Neural progenitor cell (in vitro differentiated cells): ENCODE measurements at regions not wholly inside any gene's neighbourhood (a gene's known extent, or its start where the extent isn't known, plus 50 kb on each side); places are given as distances from the start of the nearest gene placed in this dataset.

Experiments
- DNase-seq: peaks from one replicate; pipeline ENCODE4 v3.0.0-alpha.2; 2016; ENCODE audit warnings: low spot score
- H2AFZ ChIP-seq: fragments of 200-600 bp; sonication (generic); replicated peaks from 2 replicates; pipeline ENCODE4 v1.6.1; 2016; ENCODE audit warnings: antibody characterized with exemption
- H3F3A ChIP-seq: fragments of 200-600 bp; sonication (generic); 2 replicates; pipeline ENCODE4 v1.6.1; 2016; ENCODE audit warnings: antibody characterized with exemption, low read depth
- H3K27ac ChIP-seq: fragments of 200-600 bp; sonication (generic); 2 replicates; pipeline ENCODE4 v1.5.1; 2016; ENCODE audit warnings: mild to moderate bottlenecking
- H3K27me3 ChIP-seq: fragments of 200-600 bp; sonication (generic); 2 replicates; pipeline ENCODE4 v1.6.1; 2016; ENCODE audit warnings: mild to moderate bottlenecking, moderate library complexity
- H3K36me3 ChIP-seq: fragments of 200-600 bp; sonication (generic); 2 replicates; pipeline ENCODE4 v1.5.1; 2016
- H3K4me1 ChIP-seq: fragments of 200-600 bp; sonication (generic); 2 replicates; pipeline ENCODE4 v1.6.1; 2016; ENCODE audit warnings: mixed run types
- H3K4me2 ChIP-seq: fragments of 200-600 bp; sonication (generic); 2 replicates; pipeline ENCODE4 v1.6.1; 2016
- H3K4me3 ChIP-seq: fragments of 200-600 bp; sonication (generic); 2 replicates; pipeline ENCODE4 v1.5.1; 2016
- H3K79me2 ChIP-seq: fragments of 200-600 bp; sonication (generic); 2 replicates; pipeline ENCODE4 v1.6.1; 2016; ENCODE audit warnings: low read depth
- H3K9ac ChIP-seq: fragments of 200-600 bp; sonication (generic); 2 replicates; pipeline ENCODE4 v1.6.1; 2016
- H3K9me3 ChIP-seq: fragments of 200-600 bp; sonication (generic); 2 replicates; pipeline ENCODE4 v1.5.1; 2016; ENCODE audit warnings: low read depth
- H4K20me1 ChIP-seq: fragments of 200-600 bp; sonication (generic); 2 replicates; pipeline ENCODE4 v1.6.1; 2016; ENCODE audit warnings: low read depth
- H3K27ac Mint-ChIP-seq: 3 replicates; pipeline ENCODE4 v1.8.0; 2021; ENCODE audit warnings: mixed read lengths
- H3K27me3 Mint-ChIP-seq: 2 replicates; pipeline ENCODE4 v1.8.0; 2022; ENCODE audit warnings: low read depth, mild to moderate bottlenecking, inconsistent platforms, moderate library complexity, mixed read lengths; ENCODE audit not compliant: insufficient read depth
- H3K36me3 Mint-ChIP-seq: 3 replicates; pipeline ENCODE4 v1.8.0; 2021; ENCODE audit warnings: mixed read lengths
- H3K4me1 Mint-ChIP-seq: 3 replicates; pipeline ENCODE4 v1.8.0; 2021; ENCODE audit warnings: mixed read lengths
- H3K4me3 Mint-ChIP-seq: 3 replicates; pipeline ENCODE4 v1.8.0; 2021; ENCODE audit warnings: mild to moderate bottlenecking, moderate library complexity, mixed read lengths
- H3K9me3 Mint-ChIP-seq: 3 replicates; pipeline ENCODE4 v1.8.0; 2020; ENCODE audit warnings: mixed read lengths
- EZH2 ChIP-seq: fragments of 200-600 bp; sonication (generic); IDR thresholded peaks from 2 replicates; pipeline ENCODE4 v1.6.1; 2017; ENCODE audit warnings: antibody characterized with exemption, mild to moderate bottlenecking, moderate library complexity
- EZH2phosphoT487 ChIP-seq: fragments of 200-600 bp; sonication (generic); IDR thresholded peaks from 2 replicates; pipeline ENCODE4 v1.6.1; 2017; ENCODE audit warnings: antibody characterized with exemption
- TF ChIP-seq, protein P1 (sequence below): fragments of 200-600 bp; sonication (generic); IDR thresholded peaks from 2 replicates; pipeline ENCODE4 v1.5.1; 2017; ENCODE audit warnings: antibody characterized with exemption, mild to moderate bottlenecking

DNA sequence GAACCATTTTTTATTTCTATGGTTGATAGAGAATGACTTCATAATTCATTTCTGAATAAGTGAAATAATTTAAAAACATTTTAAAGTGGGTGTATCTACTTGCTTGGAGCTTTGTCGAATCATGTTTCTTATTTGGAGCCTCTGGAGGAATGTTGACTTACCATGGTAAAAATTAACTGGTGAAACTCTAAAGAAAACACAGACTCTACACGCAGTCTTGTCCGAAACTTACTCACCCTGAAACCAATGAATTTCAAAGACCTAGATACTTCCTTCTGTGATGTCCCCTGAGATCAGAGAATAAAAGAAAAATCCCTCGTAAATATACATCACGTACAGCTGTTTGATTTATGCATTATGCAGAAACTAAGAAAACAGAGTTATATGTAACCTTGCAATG is 665.2 kb upstream of the NRXN1 start:
- no peaks in the 10 kb centered on the region for H3K27me3 Mint-ChIP-seq
- H3K79me2 ChIP-seq = no peaks in the 10 kb centered on the region
- no peaks in the 10 kb centered on the region for H4K20me1 ChIP-seq
- no peaks in the 10 kb centered on the region for H3K36me3 Mint-ChIP-seq
- no peak overlapping the region for H3K4me2 ChIP-seq
- DNase-seq = no peak
- H2AFZ ChIP-seq = no peak overlapping the region
- H3K36me3 ChIP-seq = no peaks in the 10 kb centered on the region
- H3K4me3 ChIP-seq = no peak overlapping the region
- H3K27ac Mint-ChIP-seq = no peak overlapping the region
- no peaks in the 10 kb centered on the region for H3K9me3 ChIP-seq
- no peaks in the 10 kb centered on the region for H3K9me3 Mint-ChIP-seq
- no peaks in the 10 kb centered on the region for H3K4me1 Mint-ChIP-seq
- no peak overlapping the region for H3K4me3 Mint-ChIP-seq
- no peak for TF ChIP-seq EZH2phosphoT487
- TF ChIP-seq EZH2 = no peak
- H3K27me3 ChIP-seq = no peaks in the 10 kb centered on the region
- H3F3A ChIP-seq = no peaks in the 10 kb centered on the region
- no peak overlapping the region for H3K27ac ChIP-seq
- H3K9ac ChIP-seq = no peak overlapping the region
- H3K4me1 ChIP-seq = no peaks in the 10 kb centered on the region

DNA sequence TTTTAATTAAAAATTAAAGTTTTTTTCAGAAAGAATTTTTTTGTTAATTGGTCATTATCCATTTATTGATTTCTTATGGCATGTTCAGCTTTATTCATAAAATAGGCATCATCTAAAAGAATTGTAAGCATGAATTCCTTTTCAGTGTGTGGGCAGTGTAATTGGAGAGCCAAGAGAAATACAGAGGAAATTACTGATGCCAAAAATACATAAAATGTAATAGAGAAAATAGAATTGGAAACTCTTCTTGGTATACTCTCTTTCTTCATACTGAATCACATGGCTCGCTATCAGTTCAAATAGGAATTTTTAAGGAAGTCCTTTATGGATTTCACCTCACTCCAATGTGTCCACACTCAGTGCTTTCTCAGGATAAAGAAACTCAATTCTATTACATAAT is 663.6 kb upstream of the NRXN1 start:
- no peaks in the 10 kb centered on the region for H3K4me1 ChIP-seq
- no peak overlapping the region for H3K4me3 ChIP-seq
- H3K79me2 ChIP-seq = no peaks in the 10 kb centered on the region
- no peaks in the 10 kb centered on the region for H3K36me3 ChIP-seq
- H4K20me1 ChIP-seq = no peaks in the 10 kb centered on the region
- TF ChIP-seq, protein P1, sequence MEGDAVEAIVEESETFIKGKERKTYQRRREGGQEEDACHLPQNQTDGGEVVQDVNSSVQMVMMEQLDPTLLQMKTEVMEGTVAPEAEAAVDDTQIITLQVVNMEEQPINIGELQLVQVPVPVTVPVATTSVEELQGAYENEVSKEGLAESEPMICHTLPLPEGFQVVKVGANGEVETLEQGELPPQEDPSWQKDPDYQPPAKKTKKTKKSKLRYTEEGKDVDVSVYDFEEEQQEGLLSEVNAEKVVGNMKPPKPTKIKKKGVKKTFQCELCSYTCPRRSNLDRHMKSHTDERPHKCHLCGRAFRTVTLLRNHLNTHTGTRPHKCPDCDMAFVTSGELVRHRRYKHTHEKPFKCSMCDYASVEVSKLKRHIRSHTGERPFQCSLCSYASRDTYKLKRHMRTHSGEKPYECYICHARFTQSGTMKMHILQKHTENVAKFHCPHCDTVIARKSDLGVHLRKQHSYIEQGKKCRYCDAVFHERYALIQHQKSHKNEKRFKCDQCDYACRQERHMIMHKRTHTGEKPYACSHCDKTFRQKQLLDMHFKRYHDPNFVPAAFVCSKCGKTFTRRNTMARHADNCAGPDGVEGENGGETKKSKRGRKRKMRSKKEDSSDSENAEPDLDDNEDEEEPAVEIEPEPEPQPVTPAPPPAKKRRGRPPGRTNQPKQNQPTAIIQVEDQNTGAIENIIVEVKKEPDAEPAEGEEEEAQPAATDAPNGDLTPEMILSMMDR = no peak
- TF ChIP-seq EZH2 (no peak), EZH2phosphoT487 (no peak)
- no peaks in the 10 kb centered on the region for H3K36me3 Mint-ChIP-seq
- no peak overlapping the region for H3K4me2 ChIP-seq
- no peak overlapping the region for H3K4me3 Mint-ChIP-seq
- no peak overlapping the region for H3K9ac ChIP-seq
- H3K27ac Mint-ChIP-seq = no peak overlapping the region
- no peaks in the 10 kb centered on the region for H3K27me3 Mint-ChIP-seq
- DNase-seq = no peak
- H3K4me1 Mint-ChIP-seq = no peaks in the 10 kb centered on the region
- no peaks in the 10 kb centered on the region for H3K9me3 ChIP-seq
- no peak overlapping the region for H3K27ac ChIP-seq
- no peak overlapping the region for H2AFZ ChIP-seq
- H3F3A ChIP-seq = no peaks in the 10 kb centered on the region
- no peaks in the 10 kb centered on the region for H3K9me3 Mint-ChIP-seq
- H3K27me3 ChIP-seq = no peaks in the 10 kb centered on the region

DNA sequence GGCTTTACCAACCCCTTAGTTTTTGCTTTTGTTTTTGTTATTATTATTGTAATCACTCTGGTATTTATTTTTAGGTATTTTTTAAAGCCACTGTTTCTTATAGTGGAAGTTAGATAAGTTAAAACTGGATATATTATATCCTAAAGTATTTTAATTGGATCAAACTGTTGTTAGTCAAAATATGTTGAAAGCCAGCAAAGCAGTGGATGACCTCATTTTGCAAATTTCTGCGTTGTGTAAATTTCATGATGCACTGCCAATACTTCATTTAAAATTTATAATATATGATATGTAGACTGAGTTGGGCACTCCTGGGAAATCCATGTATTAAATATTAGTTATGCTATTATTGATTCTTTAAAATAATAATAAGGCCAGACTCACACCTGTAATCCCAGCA is 661.7 kb upstream of the NRXN1 start:
- Histone ChIP-seq H3K79me2 (no peaks in the 10 kb centered on the region), H2AFZ (no peak overlapping the region), H3K27me3 (no peaks in the 10 kb centered on the region), H3K4me2 (no peak overlapping the region), H3K4me1 (no peaks in the 10 kb centered on the region), H3K36me3 (no peaks in the 10 kb centered on the region), H3K9ac (no peak overlapping the region), H4K20me1 (no peaks in the 10 kb centered on the region), H3K9me3 (no peaks in the 10 kb centered on the region), H3K27ac (no peak overlapping the region), H3K4me3 (no peak overlapping the region), H3F3A (no peaks in the 10 kb centered on the region)
- H3K27ac Mint-ChIP-seq = no peak overlapping the region
- DNase-seq = no peak
- no peaks in the 10 kb centered on the region for H3K4me1 Mint-ChIP-seq
- TF ChIP-seq, protein P1 = no peak
- TF ChIP-seq EZH2 (no peak), EZH2phosphoT487 (no peak)
- no peak overlapping the region for H3K4me3 Mint-ChIP-seq
- no peaks in the 10 kb centered on the region for H3K9me3 Mint-ChIP-seq
- H3K36me3 Mint-ChIP-seq = no peaks in the 10 kb centered on the region
- H3K27me3 Mint-ChIP-seq = no peaks in the 10 kb centered on the region

DNA sequence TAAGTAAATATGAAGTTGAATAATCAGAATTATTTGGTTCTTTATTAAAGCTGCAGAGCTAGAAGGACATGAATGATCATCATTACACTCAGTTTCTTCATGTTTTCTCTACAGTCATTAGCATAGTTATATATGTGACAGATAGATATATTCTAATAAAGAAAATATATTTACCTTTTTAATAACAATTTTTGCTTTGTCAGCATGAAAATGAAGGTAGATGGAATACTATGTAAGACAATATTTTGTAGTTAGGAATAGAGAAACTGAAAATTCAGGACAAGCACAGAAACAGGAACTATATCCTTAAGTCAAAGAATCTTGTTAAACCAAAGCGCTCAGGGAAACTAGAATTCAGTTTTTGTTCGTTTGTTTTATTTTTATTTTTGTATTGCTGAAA is 649.9 kb upstream of the NRXN1 start:
- Histone ChIP-seq H3K9me3 (no peaks in the 10 kb centered on the region), H3K27me3 (no peaks in the 10 kb centered on the region), H3K4me2 (no peak overlapping the region), H3K36me3 (no peaks in the 10 kb centered on the region), H2AFZ (no peak overlapping the region), H3K9ac (no peak overlapping the region), H4K20me1 (no peaks in the 10 kb centered on the region), H3K4me3 (no peak overlapping the region), H3F3A (no peaks in the 10 kb centered on the region), H3K79me2 (no peaks in the 10 kb centered on the region), H3K27ac (no peak overlapping the region), H3K4me1 (no peaks in the 10 kb centered on the region)
- TF ChIP-seq, protein P1 = no peak
- TF ChIP-seq EZH2phosphoT487 (no peak), EZH2 (no peak)
- Mint-ChIP-seq H3K36me3 (no peaks in the 10 kb centered on the region), H3K9me3 (peaks cover 9% of the 10 kb centered on the region), H3K27me3 (peaks cover under 1% of the 10 kb centered on the region), H3K4me3 (no peak overlapping the region), H3K4me1 (no peaks in the 10 kb centered on the region), H3K27ac (no peak overlapping the region)
- no peak for DNase-seq
